HG03439 (cell line): ENCODE measurements at regions not wholly inside any gene's neighbourhood (a gene's known extent, or its start where the extent isn't known, plus 50 kb on each side); places are given as distances from the start of the nearest gene placed in this dataset.
"Not testable (repeated sequence)": the region's sequence is repeated elsewhere in the genome, so short reads cannot be mapped to it uniquely, and the experiment has no call there.

ENCODE experiments used
- ATAC-seq: cut with Tn5 transposase; IDR thresholded peaks from one replicate; pipeline ENCODE4 v1.9.1; 2021; ENCODE audit warnings: mild to moderate bottlenecking, moderate library complexity; ENCODE audit not compliant: unreplicated experiment

GRCh38 chr13:97855570-97856303, 97.7 kb upstream of the IPO5 start:
- peak; percentile 63 for ATAC-seq

- ATAC-seq: peak; percentile 54
Measured at GRCh38 chr13:97856304-97856675, 97.2 kb upstream of the IPO5 start.

GRCh38 chr13:97858161-97858560, 95.3 kb upstream of the IPO5 start:
- no peak for ATAC-seq

DNA sequence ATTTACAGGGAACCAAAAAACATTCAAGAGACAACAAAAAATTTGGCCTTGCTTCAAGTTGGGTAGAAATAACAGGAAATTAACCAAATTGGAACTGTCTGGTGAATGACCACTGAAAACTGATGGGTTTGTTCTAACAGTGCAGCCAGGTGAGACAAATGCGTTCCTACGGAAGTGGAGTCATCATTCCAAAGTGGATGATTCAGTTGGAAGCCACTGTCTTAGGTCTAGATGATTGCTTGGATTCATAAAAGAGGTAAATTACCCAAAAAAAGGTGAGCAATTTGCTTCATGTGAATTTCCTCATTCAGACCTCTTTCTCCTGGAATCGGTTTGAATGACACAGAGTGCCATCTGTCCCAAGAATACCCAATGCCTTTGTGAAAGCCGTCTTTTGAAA, 87.1 kb upstream of the IPO5 start:
- no peak for ATAC-seq

DNA sequence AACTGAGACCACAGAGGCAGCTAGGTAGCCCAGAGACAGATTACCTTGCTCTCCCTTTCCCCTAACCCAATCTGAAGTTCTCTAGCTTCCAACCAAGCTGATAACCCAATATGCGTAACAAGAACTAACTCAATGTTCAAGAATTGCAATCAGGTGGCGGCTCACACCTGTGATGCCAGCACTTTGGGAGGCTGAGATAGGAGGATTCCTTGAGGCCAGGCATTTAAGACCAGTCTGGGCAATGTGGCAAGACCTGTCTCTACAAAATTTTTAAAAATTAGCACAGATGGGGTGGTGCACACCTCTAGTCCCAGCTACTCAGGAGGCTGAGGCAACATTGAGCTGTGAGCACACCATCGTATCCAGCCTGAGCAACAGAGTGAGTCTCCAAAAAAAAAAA, 86.7 kb upstream of the IPO5 start:
- ATAC-seq: no peak

DNA sequence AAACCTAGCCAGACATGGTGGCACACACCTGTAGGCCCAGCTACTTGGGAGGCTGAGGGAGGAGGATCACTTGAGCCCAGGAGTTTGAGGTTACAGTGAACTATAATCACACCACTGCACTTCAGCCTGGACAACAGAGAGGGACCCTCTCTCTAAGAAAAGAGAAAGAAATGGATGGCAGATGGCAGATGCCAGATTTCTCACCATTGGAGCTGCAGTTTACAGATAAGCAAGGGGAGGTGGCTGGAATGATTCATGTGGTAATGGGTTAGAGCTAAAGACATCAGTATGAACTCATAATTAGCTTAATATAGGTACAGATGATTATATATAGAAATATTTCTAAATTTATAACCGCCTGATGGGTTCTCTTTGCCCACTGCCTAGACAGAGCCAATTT, 80.1 kb upstream of the IPO5 start:
- ATAC-seq: no peak

GRCh38 chr13:97875218-97875617, 78.3 kb upstream of the IPO5 start:
- no peak for ATAC-seq

DNA sequence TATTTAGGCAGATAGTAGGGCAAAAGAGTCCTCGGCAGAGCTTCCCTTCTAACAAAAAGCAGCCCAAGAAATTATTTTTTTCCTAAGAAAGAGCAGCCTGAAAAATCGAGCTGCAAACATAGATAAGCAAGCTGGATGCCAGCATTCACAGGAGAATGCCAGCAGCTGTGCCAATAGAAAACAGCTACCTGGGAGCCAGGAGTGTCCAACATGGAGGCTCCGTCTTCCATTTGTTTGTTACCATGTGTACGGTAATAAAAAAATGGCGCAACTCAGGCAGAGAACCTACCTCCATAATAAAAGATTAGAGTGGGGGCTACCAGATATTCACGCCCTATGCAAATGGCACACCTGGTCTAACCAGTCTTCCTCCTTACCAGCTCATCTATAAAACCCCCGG, 77.6 kb upstream of the IPO5 start:
- no peak for ATAC-seq

GRCh38 chr13:97878431-97879375, 74.8 kb upstream of the IPO5 start:
- no peak for ATAC-seq

- no peak for ATAC-seq
Measured at GRCh38 chr13:97879646-97880310, 73.7 kb upstream of the IPO5 start.

- ATAC-seq: no peak
Measured at GRCh38 chr13:97880311-97880675, 73.2 kb upstream of the IPO5 start.

DNA sequence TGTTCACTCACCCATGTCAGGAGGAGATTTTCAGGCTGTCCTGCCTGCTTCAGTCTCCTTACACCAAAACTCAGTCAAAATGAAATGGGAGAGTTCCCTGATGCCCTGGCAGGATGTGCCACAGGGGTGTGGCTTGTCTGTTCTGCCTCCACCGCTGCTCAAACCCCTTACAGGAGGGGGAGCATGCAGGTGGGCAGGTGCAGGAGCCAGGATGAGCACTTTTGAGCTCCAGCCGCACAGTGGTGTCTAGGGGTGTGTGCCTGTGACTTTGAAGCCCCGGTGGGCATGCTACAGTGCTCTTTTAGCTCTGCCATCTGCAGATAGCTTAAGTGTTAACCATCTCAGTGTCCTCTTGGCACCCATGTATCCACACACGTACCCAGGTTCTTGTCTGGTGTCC, 71.9 kb upstream of the IPO5 start:
- no peak for ATAC-seq

GRCh38 chr13:97883396-97883795, 70.1 kb upstream of the IPO5 start:
- ATAC-seq: no peak

- ATAC-seq: no peak
Measured at GRCh38 chr13:97884707-97885468, 68.6 kb upstream of the IPO5 start.

DNA sequence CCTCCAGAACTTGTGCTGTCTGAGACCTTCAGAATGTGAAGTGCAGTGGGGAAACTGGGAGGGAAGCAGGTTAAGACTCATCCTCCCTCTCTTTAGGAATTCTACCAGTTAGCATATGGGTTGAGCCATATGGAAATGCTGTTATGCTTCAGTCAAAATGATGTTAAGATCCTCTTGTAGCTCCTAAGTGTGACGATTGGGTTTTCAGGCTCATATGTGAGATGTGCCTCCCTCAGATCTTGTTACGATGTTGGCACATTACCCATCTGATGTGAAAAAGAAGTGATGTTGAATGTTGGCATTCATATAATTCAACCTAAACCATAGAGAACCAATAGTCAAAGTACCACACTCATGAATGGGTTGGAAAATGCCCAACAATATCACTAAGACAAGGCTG, 67.8 kb upstream of the IPO5 start:
- ATAC-seq: no peak

- ATAC-seq: no peak
Measured at GRCh38 chr13:97889803-97890202, 63.7 kb upstream of the IPO5 start.

GRCh38 chr13:97890573-97890972, 62.9 kb upstream of the IPO5 start:
- ATAC-seq: no peak

- ATAC-seq: not testable (repeated sequence)
Measured at GRCh38 chr13:97891964-97892363, 61.5 kb upstream of the IPO5 start.

- no peak for ATAC-seq
Measured at GRCh38 chr13:97892717-97893116, 60.8 kb upstream of the IPO5 start.

GRCh38 chr13:97895383-97895782, 58.1 kb upstream of the IPO5 start:
- ATAC-seq: no peak

- no peak for ATAC-seq
Measured at GRCh38 chr13:97896446-97896845, 57.0 kb upstream of the IPO5 start.
